Astrocyte of the spinal cord (primary cell): ENCODE measurements at regions not wholly inside any gene's neighbourhood (a gene's known extent, or its start where the extent isn't known, plus 50 kb on each side); places are given as distances from the start of the nearest gene placed in this dataset.

Experiments
- DNase-seq: peaks from one replicate; pipeline ENCODE4 v3.0.0; 2011; ENCODE audit warnings: low read depth, low spot score
- H3K4me3 ChIP-seq: 2 replicates; pipeline ENCODE4 v1.5.1; 2011; ENCODE audit warnings: low read depth, mild to moderate bottlenecking, low read length, moderate library complexity
- in situ Hi-C: cut with HindIII; loops from 2 replicates; pipeline ENCODE4 v1.10.0; 2017; ENCODE audit warnings: low sequenced_read_pairs
- TF ChIP-seq, protein P1 (sequence below): IDR thresholded peaks from 2 replicates; pipeline ENCODE4 v1.5.1; 2012; ENCODE audit warnings: low read depth, mild to moderate bottlenecking, low read length, inconsistent platforms

DNA sequence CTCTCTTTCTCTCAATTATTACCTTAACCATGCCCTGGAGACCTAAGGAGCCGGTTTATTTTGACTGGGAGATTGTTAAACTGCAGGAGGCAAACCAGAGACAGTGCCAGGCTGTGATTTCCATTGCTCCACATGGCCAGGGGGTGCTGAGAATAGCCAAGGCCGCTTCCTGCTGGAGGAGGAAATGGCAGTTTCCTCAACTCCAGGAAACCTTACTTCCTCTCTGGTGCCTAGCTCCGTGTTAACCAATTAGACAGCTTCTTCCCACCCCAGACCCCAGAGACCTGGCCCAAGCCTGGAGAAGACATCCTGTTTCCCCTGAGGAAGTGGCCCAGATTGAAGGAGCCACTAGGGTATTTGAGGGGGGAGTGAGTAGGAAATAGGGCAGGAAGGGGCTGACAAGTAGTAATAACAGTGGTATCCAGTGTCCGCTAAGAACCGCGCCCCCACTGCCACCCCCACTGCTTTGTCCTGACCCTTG lies 161.2 kb downstream of the PLPP3 start:
- no peak for DNase-seq
- H3K4me3 ChIP-seq = no peak overlapping the region
- in situ Hi-C loops = no loop called here
- TF ChIP-seq, protein P1, sequence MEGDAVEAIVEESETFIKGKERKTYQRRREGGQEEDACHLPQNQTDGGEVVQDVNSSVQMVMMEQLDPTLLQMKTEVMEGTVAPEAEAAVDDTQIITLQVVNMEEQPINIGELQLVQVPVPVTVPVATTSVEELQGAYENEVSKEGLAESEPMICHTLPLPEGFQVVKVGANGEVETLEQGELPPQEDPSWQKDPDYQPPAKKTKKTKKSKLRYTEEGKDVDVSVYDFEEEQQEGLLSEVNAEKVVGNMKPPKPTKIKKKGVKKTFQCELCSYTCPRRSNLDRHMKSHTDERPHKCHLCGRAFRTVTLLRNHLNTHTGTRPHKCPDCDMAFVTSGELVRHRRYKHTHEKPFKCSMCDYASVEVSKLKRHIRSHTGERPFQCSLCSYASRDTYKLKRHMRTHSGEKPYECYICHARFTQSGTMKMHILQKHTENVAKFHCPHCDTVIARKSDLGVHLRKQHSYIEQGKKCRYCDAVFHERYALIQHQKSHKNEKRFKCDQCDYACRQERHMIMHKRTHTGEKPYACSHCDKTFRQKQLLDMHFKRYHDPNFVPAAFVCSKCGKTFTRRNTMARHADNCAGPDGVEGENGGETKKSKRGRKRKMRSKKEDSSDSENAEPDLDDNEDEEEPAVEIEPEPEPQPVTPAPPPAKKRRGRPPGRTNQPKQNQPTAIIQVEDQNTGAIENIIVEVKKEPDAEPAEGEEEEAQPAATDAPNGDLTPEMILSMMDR = no peak

DNA sequence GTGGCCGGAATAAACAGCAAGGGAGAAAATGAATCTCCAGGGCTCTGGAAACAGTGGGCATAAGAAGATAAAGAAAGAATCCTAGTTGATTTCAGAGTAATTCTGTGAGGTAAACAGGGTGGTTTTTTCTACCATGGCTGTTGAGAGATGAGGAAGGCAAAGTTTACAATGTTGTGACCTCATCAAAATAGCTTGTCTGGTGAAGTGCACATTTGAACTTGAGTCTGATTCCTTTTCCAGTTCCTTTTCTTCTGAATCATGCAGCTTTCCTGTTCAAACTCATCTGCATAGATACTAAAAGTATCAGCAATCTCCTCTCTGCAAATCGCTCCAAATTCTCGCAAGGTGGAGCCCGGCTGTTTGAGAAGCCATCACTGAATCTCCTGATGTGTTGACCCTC lies 161.7 kb downstream of the PLPP3 start:
- no peak for DNase-seq
- H3K4me3 ChIP-seq = no peak overlapping the region
- TF ChIP-seq, protein P1 = no peak
- in situ Hi-C loops = no loop called here

DNA sequence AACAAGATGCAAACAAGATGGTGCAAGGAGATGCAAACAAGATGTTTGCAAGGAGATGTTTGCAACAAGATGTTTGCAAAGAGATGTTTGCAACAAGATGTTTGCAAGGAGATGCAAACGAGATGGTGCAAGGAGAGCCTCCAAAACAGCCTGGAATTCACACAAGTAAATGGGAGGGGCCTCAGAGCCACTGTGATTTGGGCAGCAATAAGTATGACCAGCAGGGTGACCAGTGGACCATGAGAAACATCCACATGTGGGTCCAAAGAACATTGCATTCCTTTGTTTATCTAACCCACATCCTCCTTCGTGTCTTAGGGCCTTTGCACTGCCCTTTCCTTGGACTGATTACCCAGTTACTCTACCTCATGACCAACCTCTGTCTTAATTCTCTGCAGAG lies 162.9 kb downstream of the PLPP3 start:
- in situ Hi-C loops = no loop called here
- TF ChIP-seq, protein P1 = no peak
- no peak for DNase-seq
- H3K4me3 ChIP-seq = no peak overlapping the region

DNA sequence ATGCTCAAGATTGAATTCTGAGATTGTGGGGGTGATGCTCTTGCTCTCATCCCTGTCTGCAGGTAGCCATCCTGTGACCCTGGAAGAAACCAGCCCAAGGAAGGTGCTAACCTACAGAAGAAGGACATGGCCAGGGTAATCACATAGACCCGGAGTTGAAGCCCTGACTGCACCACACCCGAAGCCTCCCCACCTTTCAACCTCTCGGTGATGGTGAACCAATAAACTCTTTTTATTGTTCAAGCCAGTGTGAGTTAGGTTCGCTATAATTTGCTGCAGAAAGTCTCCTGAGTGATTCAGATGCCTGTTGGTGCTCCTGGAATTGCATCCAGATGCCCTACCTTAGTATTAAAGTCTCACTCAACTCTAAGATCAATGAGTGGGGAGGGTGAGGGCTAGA lies 163.6 kb downstream of the PLPP3 start:
- in situ Hi-C loops = no loop called here
- TF ChIP-seq, protein P1 = no peak
- no peak for DNase-seq
- H3K4me3 ChIP-seq = no peak overlapping the region

DNA sequence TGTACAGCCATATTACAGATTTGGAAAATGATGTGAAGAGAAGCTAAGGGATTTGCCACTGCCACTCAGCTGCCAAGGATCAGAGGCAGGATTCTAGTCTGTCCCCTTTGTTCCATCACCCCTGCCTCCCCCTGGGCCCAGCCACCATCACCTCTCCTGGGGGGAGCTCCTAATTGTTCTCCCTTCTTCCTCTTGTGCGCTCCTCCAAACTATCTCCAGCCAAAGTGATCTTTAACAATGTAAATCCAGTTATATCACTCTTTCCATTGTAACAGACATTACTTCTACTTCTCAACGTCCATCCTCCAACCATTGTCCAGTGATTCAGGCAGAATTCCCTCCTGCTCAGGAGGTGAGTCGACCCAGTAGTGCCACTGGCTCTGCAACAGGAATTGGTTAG lies 164.1 kb downstream of the PLPP3 start:
- no peak for DNase-seq
- H3K4me3 ChIP-seq = no peak overlapping the region
- in situ Hi-C loops = no loop called here
- TF ChIP-seq, protein P1 = no peak

DNA sequence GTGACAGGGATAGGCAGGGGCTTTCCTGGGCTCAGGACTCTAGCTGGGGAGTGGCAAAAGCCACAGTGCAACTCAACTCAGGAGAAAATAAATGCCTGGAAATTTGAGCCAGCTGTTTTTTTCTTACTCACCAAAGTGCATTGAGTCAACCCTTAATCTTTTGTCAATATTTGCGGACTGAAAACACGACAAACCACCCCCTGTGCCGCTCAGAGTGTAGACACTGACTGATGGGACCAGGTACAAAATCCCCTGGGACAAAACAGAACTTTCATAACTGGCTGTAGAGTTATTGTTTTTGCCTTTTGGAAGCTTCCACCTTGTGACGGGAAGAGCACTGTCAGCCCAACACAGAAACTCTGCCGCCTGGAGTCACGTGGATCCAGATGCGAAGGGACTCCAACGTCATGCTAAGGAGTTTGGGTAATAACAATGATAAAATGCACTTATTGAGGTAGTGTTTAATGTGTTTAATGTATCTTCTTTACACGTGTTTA lies 164.6 kb downstream of the PLPP3 start:
- TF ChIP-seq, protein P1 = no peak
- in situ Hi-C loops = no loop called here
- no peak overlapping the region for H3K4me3 ChIP-seq
- DNase-seq = no peak
